H1 (cell line): ENCODE measurements at regions not wholly inside any gene's neighbourhood (a gene's known extent, or its start where the extent isn't known, plus 50 kb on each side); places are given as distances from the start of the nearest gene placed in this dataset.

ENCODE experiments used
- CTCF ChIA-PET: fragments of 300-600 bp; sonication (Branson Sonifier 250); formaldehyde crosslinking; loops from one replicate; lab custom pipeline; 2021; ENCODE audit not compliant: partially characterized antibody; lab: Charles Lee
- POLR2A ChIA-PET: fragments of 300-600 bp; sonication (Branson Sonifier 250); formaldehyde crosslinking; loops from one replicate; lab custom pipeline; 2021; ENCODE audit warnings: inconsistent platforms; ENCODE audit not compliant: partially characterized antibody; lab: Charles Lee
- DNase-seq, 2 experiments: peaks; one replicate each; pipeline versions ENCODE4 v3.0.0 to v3.0.0-alpha.2; 2010 to 2022; ENCODE audit warnings: low spot score in 2 of 2, low read depth in 1 of 2, mixed read lengths in 1 of 2
- FAIRE-seq: peaks from 2 replicates; lab custom pipeline; 2011; peaks lifted over from hg19 to GRCh38; lab: Jason Lieb, UNC
- H2AFZ ChIP-seq: 2 replicates; pipeline ENCODE4 v1.8.1; 2012; ENCODE audit warnings: low read length, inconsistent platforms
- H2AK5ac ChIP-seq: 2 replicates; pipeline ENCODE4 v1.6.1; 2013; ENCODE audit warnings: low read depth, low read length
- H2BK120ac ChIP-seq: replicated peaks from 2 replicates; pipeline ENCODE3; 2013; ENCODE audit warnings: low read depth, low read length, inconsistent platforms
- H2BK12ac ChIP-seq: 2 replicates; pipeline ENCODE4 v1.6.1; 2013; ENCODE audit warnings: low read depth, low read length
- H2BK15ac ChIP-seq: 2 replicates; pipeline ENCODE4 v1.6.1; 2013; ENCODE audit warnings: low read length
- H2BK20ac ChIP-seq: 2 replicates; pipeline ENCODE4 v1.6.1; 2013; ENCODE audit warnings: low read length
- H2BK5ac ChIP-seq: 2 replicates; pipeline ENCODE4 v1.6.1; 2013; ENCODE audit warnings: low read depth, low read length
- H3K14ac ChIP-seq: 2 replicates; pipeline ENCODE4 v1.6.1; 2013; ENCODE audit warnings: inconsistent platforms; ENCODE audit not compliant: insufficient read length
- H3K18ac ChIP-seq: 2 replicates; pipeline ENCODE4 v1.6.1; 2013; ENCODE audit warnings: low read length; ENCODE audit errors: extremely low read depth
- H3K23ac ChIP-seq: 2 replicates; pipeline ENCODE4 v1.6.1; 2013; ENCODE audit warnings: inconsistent platforms; ENCODE audit not compliant: insufficient read length
- H3K23me2 ChIP-seq: 2 replicates; pipeline ENCODE4 v1.6.1; 2013; ENCODE audit warnings: low read depth, low read length
- H3K27ac ChIP-seq: 2 replicates; pipeline ENCODE4 v1.6.1; 2011; ENCODE audit warnings: low read depth, low read length, inconsistent platforms
- H3K27me3 ChIP-seq, 4 experiments: replicated peaks in 1 of 4; 1 replicate in 1 of 4; 2 replicates in 3 of 4; pipeline versions ENCODE4 v1.6.1 to v1.8.1; 2011 to 2013; ENCODE audit warnings: low read length in 3 of 4, mild to moderate bottlenecking in 3 of 4, inconsistent platforms in 2 of 4, mixed read lengths in 2 of 4, moderate library complexity in 1 of 4; ENCODE audit not compliant: control insufficient read depth in 3 of 4, insufficient read depth in 3 of 4; ENCODE audit errors: extremely low read depth in 1 of 4
- H3K36me3 ChIP-seq, 4 experiments: 2 replicates each; pipeline versions ENCODE4 v1.6.1 to v1.8.1; 2011 to 2013; ENCODE audit warnings: mild to moderate bottlenecking in 4 of 4, low read length in 3 of 4, moderate library complexity in 2 of 4, control low read depth in 1 of 4, inconsistent platforms in 1 of 4; ENCODE audit not compliant: insufficient read depth in 4 of 4, control insufficient read depth in 2 of 4
- H3K4ac ChIP-seq: replicated peaks from 2 replicates; pipeline ENCODE3; 2013; ENCODE audit warnings: low read length, low read depth, mixed read lengths, inconsistent platforms; ENCODE audit not compliant: insufficient read length
- H3K4me1 ChIP-seq, 4 experiments: replicated peaks in 1 of 4; 1 replicate in 1 of 4; 2 replicates in 3 of 4; pipeline versions ENCODE4 v1.6.1 to v1.8.1; 2011 to 2013; ENCODE audit warnings: low read length in 3 of 4, inconsistent platforms in 2 of 4, mixed read lengths in 1 of 4; ENCODE audit not compliant: insufficient read depth in 4 of 4, control insufficient read depth in 3 of 4
- H3K4me2 ChIP-seq, 2 experiments: 2 replicates each; pipeline versions ENCODE4 v1.6.1 to v1.8.1; 2011 to 2013; ENCODE audit warnings: low read depth in 2 of 2, low read length in 2 of 2, control low read depth in 1 of 2, inconsistent platforms in 1 of 2, mild to moderate bottlenecking in 1 of 2; ENCODE audit not compliant: insufficient read depth in 1 of 2
- H3K4me3 ChIP-seq, 4 experiments: fragments of 200-600, 300-600 bp in 1 of 4; sonication (generic), shearing (Covaris generic), sonication (Bioruptor Twin) in 1 of 4; 2 replicates each; pipeline versions ENCODE4 v1.5.1 to v1.8.1; 2011 to 2016; ENCODE audit warnings: low read length in 4 of 4, low read depth in 3 of 4, control low read depth in 2 of 4, inconsistent platforms in 2 of 4, mild to moderate bottlenecking in 2 of 4, mixed read lengths in 1 of 4, moderate library complexity in 1 of 4; ENCODE audit not compliant: insufficient read depth in 2 of 4; ENCODE audit errors: extremely low read depth in 1 of 4
- H3K56ac ChIP-seq: replicated peaks from 2 replicates; pipeline ENCODE3; 2013; ENCODE audit warnings: low read depth, mild to moderate bottlenecking, mixed read lengths, low read length, inconsistent platforms; ENCODE audit not compliant: insufficient read length
- H3K79me1 ChIP-seq: 2 replicates; pipeline ENCODE4 v1.6.1; 2013; ENCODE audit warnings: low read depth, low read length, control low read depth
- H3K79me2 ChIP-seq, 2 experiments: 2 replicates each; pipeline versions ENCODE4 v1.6.1 to v1.8.1; 2012 to 2013; ENCODE audit warnings: low read length in 2 of 2, mild to moderate bottlenecking in 2 of 2, inconsistent platforms in 1 of 2; ENCODE audit not compliant: insufficient read depth in 2 of 2, control insufficient read depth in 1 of 2
- H3K9ac ChIP-seq, 4 experiments: replicated peaks in 1 of 4; 1 replicate in 1 of 4; 2 replicates in 3 of 4; pipeline versions ENCODE4 v1.6.1 to v1.8.1; 2011 to 2013; ENCODE audit warnings: low read depth in 3 of 4, low read length in 3 of 4, control low read depth in 2 of 4, mild to moderate bottlenecking in 2 of 4, moderate library complexity in 2 of 4, inconsistent platforms in 1 of 4; ENCODE audit errors: extremely low read depth in 1 of 4
- H3K9me3 ChIP-seq, 2 experiments: 2 replicates each; pipeline versions ENCODE4 v1.6.1 to v1.8.1; 2012 to 2013; ENCODE audit warnings: mild to moderate bottlenecking in 2 of 2, moderate library complexity in 2 of 2, control low read depth in 1 of 2, inconsistent platforms in 1 of 2, low read depth in 1 of 2, low read length in 1 of 2, mixed read lengths in 1 of 2; ENCODE audit not compliant: insufficient read depth in 2 of 2
- H4K20me1 ChIP-seq, 2 experiments: replicated peaks in 1 of 2; 2 replicates each; pipeline versions ENCODE3 to v1.8.1; 2011 to 2013; ENCODE audit warnings: inconsistent platforms in 2 of 2, low read length in 2 of 2, mild to moderate bottlenecking in 1 of 2; ENCODE audit not compliant: insufficient read depth in 2 of 2, control insufficient read depth in 1 of 2
- H4K5ac ChIP-seq: 2 replicates; pipeline ENCODE4 v1.6.1; 2013; ENCODE audit warnings: low read length, low read depth, mixed read lengths, inconsistent platforms; ENCODE audit not compliant: insufficient read length
- H4K8ac ChIP-seq: 2 replicates; pipeline ENCODE4 v1.8.0; 2013; ENCODE audit warnings: mild to moderate bottlenecking, moderate library complexity, low read length, inconsistent platforms; ENCODE audit not compliant: insufficient read depth; ENCODE audit errors: extremely low read depth
- H4K91ac ChIP-seq: replicated peaks from 2 replicates; pipeline ENCODE3; 2013; ENCODE audit warnings: low read length, mixed read lengths, inconsistent platforms; ENCODE audit not compliant: insufficient read length
- KDM4A ChIP-seq: IDR thresholded peaks from one replicate; pipeline ENCODE4 v1.7.1; 2012; ENCODE audit warnings: low read depth, mild to moderate bottlenecking, moderate library complexity, low read length, inconsistent platforms; ENCODE audit not compliant: severe bottlenecking
- SIX5 ChIP-seq: IDR thresholded peaks from 2 replicates; pipeline ENCODE4 v1.6.1; 2011; ENCODE audit warnings: mild to moderate bottlenecking, low read depth, low read length
- TAF7 ChIP-seq: optimal IDR thresholded peaks from 2 replicates; pipeline ENCODE3; 2011; ENCODE audit warnings: low read depth, mild to moderate bottlenecking, inconsistent platforms, low read length, moderate library complexity, borderline replicate concordance
- WGBS, 2 experiments: shearing (Covaris generic) in 1 of 2; methylation state at CpG; one replicate each; pipeline versions ENCODE4 v1.1.6 to v1.1.7; 2013 to 2015; ENCODE audit warnings: low lambda C conversion rate in 2 of 2, mixed read lengths in 2 of 2, inconsistent platforms in 1 of 2, low coverage in 1 of 2, missing lambda C conversion rate in 1 of 2; ENCODE audit not compliant: insufficient replicate concordance in 2 of 2, insufficient coverage in 1 of 2, insufficient read length in 1 of 2; ENCODE audit errors: extremely low coverage in 1 of 2, missing lambda C conversion rate in 1 of 2; 5-methylcytosine and 5-hydroxymethylcytosine counted together

DNA sequence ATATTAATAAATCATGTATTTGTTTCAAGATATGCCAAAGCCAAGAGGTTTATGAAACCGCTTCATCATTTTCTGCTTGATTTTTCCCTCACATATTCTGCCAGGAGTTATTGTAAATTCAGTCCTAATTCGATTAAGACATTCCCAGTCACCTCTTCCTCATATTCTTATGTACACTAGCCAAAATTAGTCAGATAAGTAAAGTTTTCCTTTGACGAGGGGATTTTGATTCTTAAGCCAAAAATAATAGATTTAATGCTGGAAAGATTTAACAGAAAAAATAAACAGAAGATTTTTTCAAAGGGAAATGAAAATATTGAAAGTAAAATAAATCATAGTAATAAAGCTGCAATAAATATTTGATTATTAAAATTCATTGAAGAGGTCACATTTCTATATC, 51.0 kb upstream of the VEGFC start:
- Histone ChIP-seq H3K14ac (no peak overlapping the region), H2BK12ac (no peak overlapping the region), H3K23me2 (no peaks in the 10 kb centered on the region), H3K9ac (no peak overlapping the region), H2AK5ac (no peak overlapping the region), H4K20me1 (no peaks in the 10 kb centered on the region), H3K27me3 (no peaks in the 10 kb centered on the region), H3K4me3 (no peak overlapping the region), H2BK120ac (no peak overlapping the region), H2AFZ (no peak overlapping the region), H3K23ac (no peak overlapping the region), H2BK20ac (no peak overlapping the region), H2BK5ac (no peak overlapping the region), H4K91ac (no peak overlapping the region), H3K27ac (no peak overlapping the region), H3K79me1 (no peaks in the 10 kb centered on the region), H3K9me3 (no peaks in the 10 kb centered on the region), H3K4me2 (no peak overlapping the region), H4K5ac (no peak overlapping the region), H3K4me1 (no peaks in the 10 kb centered on the region), H3K36me3 (no peaks in the 10 kb centered on the region), H2BK15ac (no peak overlapping the region), H3K79me2 (no peaks in the 10 kb centered on the region), H4K8ac (no peak overlapping the region), H3K56ac (no peak overlapping the region), H3K18ac (no peak overlapping the region), H3K4ac (no peak overlapping the region)
- 89% methylated on average over 3 of the region's 3 CpGs; no CpG with 5 or more reads in 1 of the 2 experiments for WGBS, 2 experiments
- ChIA-PET CTCF (no interaction called here), POLR2A (no interaction called here)
- FAIRE-seq, result no peak
- no peak for TF ChIP-seq TAF7
- TF ChIP-seq KDM4A, result no peak
- TF ChIP-seq SIX5, result no peak
- no peak for DNase-seq
